ENCODE measurements at regions not wholly inside any gene's neighbourhood (a gene's known extent, or its start where the extent isn't known, plus 50 kb on each side); places are given as distances from the start of the nearest gene placed in this dataset.
"Not testable (repeated sequence)": the region's sequence is repeated elsewhere in the genome, so short reads cannot be mapped to it uniquely, and the experiment has no call there.

DNA sequence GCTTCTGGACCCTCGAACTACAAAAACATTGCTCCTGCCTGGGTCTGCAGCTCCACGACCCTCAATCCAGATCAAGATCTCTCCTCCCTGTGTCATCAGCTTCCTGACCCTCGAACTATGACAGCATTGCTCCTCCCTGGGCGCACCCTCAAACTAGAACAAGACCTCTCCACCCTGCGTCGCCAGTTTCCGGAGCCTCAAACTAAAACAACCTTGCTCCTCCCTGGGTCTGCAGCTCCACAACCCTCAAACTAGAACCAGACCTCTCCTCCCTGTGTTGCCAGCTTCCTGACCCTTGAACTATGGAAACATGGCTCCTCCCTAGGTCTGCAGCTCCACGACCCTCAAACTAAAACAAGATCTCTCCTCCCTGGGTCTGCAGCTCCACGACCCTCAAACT lies 339.7 kb upstream of the SULF2 start:
- Histone ChIP-seq H3K27me3 (no peaks in the 10 kb centered on the region), H3K4me1 (peaks cover 12% of the 10 kb centered on the region), H3F3A (ENCODE audit: low read depth) (no peaks in the 10 kb centered on the region), H4K20me1 (ENCODE audit: low read depth) (no peaks in the 10 kb centered on the region), H3K79me2 (ENCODE audit: low read depth) (no peaks in the 10 kb centered on the region), H3K9ac (no peak overlapping the region), H3K9me3 (ENCODE audit: low read depth) (no peaks in the 10 kb centered on the region), H2AFZ (replicated peaks) (no peak overlapping the region), H3K4me2 (no peak overlapping the region), H3K36me3 (no peaks in the 10 kb centered on the region), H3K4me3 (no peak overlapping the region), H3K27ac (no peak overlapping the region)
- Mint-ChIP-seq H3K4me3 (no peak overlapping the region), H3K4me1 (peaks cover 18% of the 10 kb centered on the region), H3K36me3 (no peaks in the 10 kb centered on the region), H3K27me3 (ENCODE audit: insufficient read depth, low read depth) (peaks cover 15% of the 10 kb centered on the region), H3K9me3 (peaks cover 12% of the 10 kb centered on the region), H3K27ac (no peak overlapping the region)
- TF ChIP-seq EZH2 (IDR thresholded peaks at IDR 0.05) (no peak), EZH2phosphoT487 (IDR thresholded peaks at IDR 0.05) (no peak)
- TF ChIP-seq, protein P1, sequence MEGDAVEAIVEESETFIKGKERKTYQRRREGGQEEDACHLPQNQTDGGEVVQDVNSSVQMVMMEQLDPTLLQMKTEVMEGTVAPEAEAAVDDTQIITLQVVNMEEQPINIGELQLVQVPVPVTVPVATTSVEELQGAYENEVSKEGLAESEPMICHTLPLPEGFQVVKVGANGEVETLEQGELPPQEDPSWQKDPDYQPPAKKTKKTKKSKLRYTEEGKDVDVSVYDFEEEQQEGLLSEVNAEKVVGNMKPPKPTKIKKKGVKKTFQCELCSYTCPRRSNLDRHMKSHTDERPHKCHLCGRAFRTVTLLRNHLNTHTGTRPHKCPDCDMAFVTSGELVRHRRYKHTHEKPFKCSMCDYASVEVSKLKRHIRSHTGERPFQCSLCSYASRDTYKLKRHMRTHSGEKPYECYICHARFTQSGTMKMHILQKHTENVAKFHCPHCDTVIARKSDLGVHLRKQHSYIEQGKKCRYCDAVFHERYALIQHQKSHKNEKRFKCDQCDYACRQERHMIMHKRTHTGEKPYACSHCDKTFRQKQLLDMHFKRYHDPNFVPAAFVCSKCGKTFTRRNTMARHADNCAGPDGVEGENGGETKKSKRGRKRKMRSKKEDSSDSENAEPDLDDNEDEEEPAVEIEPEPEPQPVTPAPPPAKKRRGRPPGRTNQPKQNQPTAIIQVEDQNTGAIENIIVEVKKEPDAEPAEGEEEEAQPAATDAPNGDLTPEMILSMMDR (IDR thresholded peaks at IDR 0.05) = no peak
- no peak for DNase-seq (ENCODE audit: low spot score)

DNA sequence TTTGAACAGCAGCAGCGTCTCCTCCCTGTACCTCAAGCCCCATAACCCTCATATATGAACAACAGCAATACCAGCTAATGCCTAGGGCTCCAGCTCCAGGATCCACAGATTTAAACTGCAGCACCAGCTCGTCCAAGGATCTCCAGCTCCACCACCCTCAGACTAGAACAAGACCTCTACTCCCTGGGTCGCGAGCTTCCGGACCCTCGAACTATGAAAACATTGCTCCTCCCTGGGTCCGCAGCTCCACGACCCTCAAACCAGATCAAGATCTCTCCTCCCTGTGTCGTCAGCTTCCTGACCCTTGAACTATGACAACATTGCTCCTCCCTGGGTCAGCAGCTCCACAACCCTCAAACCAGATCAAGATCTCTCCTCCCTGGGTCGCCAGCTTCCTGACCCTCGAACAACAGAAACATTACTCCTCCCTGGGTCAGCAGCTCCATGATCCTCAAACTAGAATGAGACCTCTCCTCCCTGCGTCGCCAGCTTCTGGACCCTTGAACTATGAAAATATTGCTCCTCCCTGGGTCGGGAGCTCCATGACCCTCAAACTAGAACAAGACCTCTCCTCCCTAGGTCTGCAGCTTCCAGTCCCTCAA lies 339.0 kb upstream of the SULF2 start:
- Histone ChIP-seq H3K79me2 (ENCODE audit: low read depth) (no peaks in the 10 kb centered on the region), H4K20me1 (ENCODE audit: low read depth) (no peaks in the 10 kb centered on the region), H3K9me3 (ENCODE audit: low read depth) (no peaks in the 10 kb centered on the region), H3K9ac (no peak overlapping the region), H3K4me3 (no peak overlapping the region), H3F3A (ENCODE audit: low read depth) (no peaks in the 10 kb centered on the region), H3K4me2 (no peak overlapping the region), H3K27ac (no peak overlapping the region), H3K36me3 (no peaks in the 10 kb centered on the region), H3K27me3 (no peaks in the 10 kb centered on the region), H2AFZ (replicated peaks) (no peak overlapping the region), H3K4me1 (peaks cover 5% of the 10 kb centered on the region)
- Mint-ChIP-seq H3K27ac (no peak overlapping the region), H3K36me3 (no peaks in the 10 kb centered on the region), H3K9me3 (peaks cover 12% of the 10 kb centered on the region), H3K4me1 (peaks cover 11% of the 10 kb centered on the region), H3K4me3 (no peak overlapping the region), H3K27me3 (ENCODE audit: insufficient read depth, low read depth) (peaks cover 15% of the 10 kb centered on the region)
- DNase-seq (ENCODE audit: low spot score) = no peak
- TF ChIP-seq, protein P1 (IDR thresholded peaks at IDR 0.05) = no peak
- TF ChIP-seq EZH2phosphoT487 (IDR thresholded peaks at IDR 0.05) (no peak), EZH2 (IDR thresholded peaks at IDR 0.05) (no peak)

DNA sequence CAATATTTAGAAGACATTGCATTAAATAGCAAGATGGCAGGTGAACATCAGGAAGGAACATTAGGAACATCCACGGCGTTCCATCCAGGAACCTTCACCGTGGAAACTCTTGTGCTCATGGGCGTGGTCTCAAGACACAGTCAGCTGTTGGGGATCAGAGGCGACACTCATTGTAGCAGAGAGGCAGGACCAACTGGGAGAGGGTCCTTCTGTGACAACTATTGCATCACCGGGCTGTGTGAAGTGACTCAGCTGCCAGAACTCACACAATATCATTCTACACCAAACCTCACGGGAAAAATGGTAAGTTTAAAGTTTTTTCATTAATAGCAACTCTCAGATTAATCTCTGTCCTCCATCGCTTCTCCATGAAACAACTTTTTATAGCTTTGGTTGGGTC lies 334.8 kb upstream of the SULF2 start:
- Mint-ChIP-seq H3K27me3 (ENCODE audit: insufficient read depth, low read depth) (peaks cover 13% of the 10 kb centered on the region), H3K9me3 (peaks cover 12% of the 10 kb centered on the region), H3K27ac (no peak overlapping the region), H3K4me3 (no peak overlapping the region), H3K36me3 (no peaks in the 10 kb centered on the region), H3K4me1 (peaks cover 6% of the 10 kb centered on the region)
- H3K27ac ChIP-seq = no peak overlapping the region
- no peak overlapping the region for H3K9ac ChIP-seq
- no peak overlapping the region for H3K4me3 ChIP-seq
- no peaks in the 10 kb centered on the region for H3K9me3 ChIP-seq (ENCODE audit: low read depth)
- no peak for TF ChIP-seq EZH2phosphoT487 (IDR thresholded peaks at IDR 0.05)
- no peak for TF ChIP-seq EZH2 (IDR thresholded peaks at IDR 0.05)
- TF ChIP-seq, protein P1 (IDR thresholded peaks at IDR 0.05) = no peak
- H2AFZ ChIP-seq (replicated peaks) = no peak overlapping the region
- H3K4me2 ChIP-seq = no peak overlapping the region
- no peaks in the 10 kb centered on the region for H3K27me3 ChIP-seq
- no peaks in the 10 kb centered on the region for H3K4me1 ChIP-seq
- H3K79me2 ChIP-seq (ENCODE audit: low read depth) = no peaks in the 10 kb centered on the region
- no peaks in the 10 kb centered on the region for H3F3A ChIP-seq (ENCODE audit: low read depth)
- DNase-seq (ENCODE audit: low spot score) = no peak
- H3K36me3 ChIP-seq = no peaks in the 10 kb centered on the region
- H4K20me1 ChIP-seq (ENCODE audit: low read depth) = no peaks in the 10 kb centered on the region

DNA sequence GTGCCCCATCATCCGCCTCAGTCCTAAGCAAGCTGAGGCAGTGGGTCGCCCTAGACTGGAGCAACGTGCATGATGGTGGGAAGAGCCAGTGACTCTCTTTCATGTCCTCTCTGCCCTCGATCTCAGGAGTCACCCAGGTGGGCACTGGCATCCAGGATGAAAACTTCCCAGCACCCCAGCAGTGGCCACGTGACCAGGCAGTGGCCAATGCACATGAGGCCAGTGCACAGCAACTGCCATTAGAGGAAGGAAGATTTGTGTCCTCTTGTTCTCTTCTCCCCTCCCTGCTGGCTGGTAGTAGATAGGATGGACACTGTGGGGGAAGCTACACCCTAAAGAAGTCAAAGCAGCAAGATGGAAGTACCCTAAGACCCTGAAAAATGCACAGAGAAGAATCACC lies 334.1 kb upstream of the SULF2 start:
- not testable (repeated sequence) for H3K4me2 ChIP-seq; H3K79me2 ChIP-seq (ENCODE audit: low read depth); H3K4me3 Mint-ChIP-seq; H3K27me3 ChIP-seq; H3K27ac Mint-ChIP-seq; H3F3A ChIP-seq (ENCODE audit: low read depth); DNase-seq (ENCODE audit: low spot score); H3K27ac ChIP-seq; H3K4me1 Mint-ChIP-seq; H3K4me3 ChIP-seq; H3K9me3 ChIP-seq (ENCODE audit: low read depth); H4K20me1 ChIP-seq (ENCODE audit: low read depth); H3K36me3 ChIP-seq; H3K9ac ChIP-seq; H2AFZ ChIP-seq (replicated peaks); H3K36me3 Mint-ChIP-seq; H3K4me1 ChIP-seq
- Mint-ChIP-seq H3K27me3 (ENCODE audit: insufficient read depth, low read depth) (peaks cover 13% of the 10 kb centered on the region), H3K9me3 (peaks cover 12% of the 10 kb centered on the region)
